Upper lobe of right lung (tissue), 1 donor: ENCODE measurements at regions not wholly inside any gene's neighbourhood (a gene's known extent, or its start where the extent isn't known, plus 50 kb on each side); places are given as distances from the start of the nearest gene placed in this dataset.
"Not testable (repeated sequence)": the region's sequence is repeated elsewhere in the genome, so short reads cannot be mapped to it uniquely, and the experiment has no call there.

Experiments
- ATAC-seq: fragments of 200-7000 bp; cut with Tn5 transposase; one replicate; pipeline ENCODE4 v1.9.1; 2020; ENCODE audit warnings: mild to moderate bottlenecking, moderate library complexity
- DNase-seq: peaks from one replicate; pipeline ENCODE4 v3.0.0-alpha.2; 2020
- H3K27ac ChIP-seq: fragments of 200-600 bp; one replicate; pipeline ENCODE4 v1.8.0; 2022
- H3K27me3 ChIP-seq: fragments of 200-600 bp; one replicate; pipeline ENCODE4 v1.8.0; 2022; ENCODE audit warnings: mild to moderate bottlenecking
- H3K36me3 ChIP-seq: fragments of 200-600 bp; one replicate; pipeline ENCODE4 v1.8.0; 2022
- H3K4me1 ChIP-seq: fragments of 200-600 bp; one replicate; pipeline ENCODE4 v1.8.0; 2022
- H3K4me3 ChIP-seq: fragments of 200-600 bp; one replicate; pipeline ENCODE4 v1.8.0; 2022; ENCODE audit warnings: mild to moderate bottlenecking
- H3K9me3 ChIP-seq: fragments of 200-600 bp; one replicate; pipeline ENCODE4 v1.8.0; 2022
- intact Hi-C: fragments of 100-400 bp; cut with DNase I; formaldehyde crosslinking; loops from one replicate; pipeline ENCODE4 v1.11.0; 2022
- TF ChIP-seq, protein P1 (sequence below): fragments of 200-600 bp; IDR thresholded peaks from one replicate; pipeline ENCODE4 v1.8.0; 2022; ENCODE audit warnings: antibody characterized with exemption
- donor health status: DM: no; HTN: yes; CAD: no; lungs with severe emphysema.

DNA sequence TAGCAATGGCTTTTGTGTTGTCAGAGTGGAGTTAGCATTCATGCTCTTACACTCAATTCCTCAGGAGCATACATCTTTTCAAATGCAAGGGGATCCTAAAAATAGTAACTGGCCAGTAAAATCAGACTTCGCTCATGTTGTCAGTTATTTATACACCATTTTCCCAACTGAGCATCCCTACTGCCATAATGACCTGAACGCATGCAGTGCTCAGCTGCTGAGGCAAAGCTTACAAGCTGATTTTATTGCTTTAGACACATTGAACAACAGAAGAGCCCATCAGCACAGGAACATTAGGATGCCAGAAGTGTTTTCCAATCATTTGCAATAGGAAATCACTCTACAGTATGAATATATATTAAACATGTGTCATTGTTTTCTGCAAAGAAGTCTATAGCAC is 689.7 kb upstream of the BCHE start:
- no peaks in the 10 kb centered on the region for H3K27me3 ChIP-seq
- no peaks in the 10 kb centered on the region for H3K4me1 ChIP-seq
- no peak overlapping the region for H3K27ac ChIP-seq
- H3K9me3 ChIP-seq, result no peaks in the 10 kb centered on the region
- no peaks in the 10 kb centered on the region for H3K36me3 ChIP-seq
- ATAC-seq (no peak), DNase-seq (no peak)
- intact Hi-C loops, result no loop called here
- no peak overlapping the region for H3K4me3 ChIP-seq
- TF ChIP-seq, protein P1, sequence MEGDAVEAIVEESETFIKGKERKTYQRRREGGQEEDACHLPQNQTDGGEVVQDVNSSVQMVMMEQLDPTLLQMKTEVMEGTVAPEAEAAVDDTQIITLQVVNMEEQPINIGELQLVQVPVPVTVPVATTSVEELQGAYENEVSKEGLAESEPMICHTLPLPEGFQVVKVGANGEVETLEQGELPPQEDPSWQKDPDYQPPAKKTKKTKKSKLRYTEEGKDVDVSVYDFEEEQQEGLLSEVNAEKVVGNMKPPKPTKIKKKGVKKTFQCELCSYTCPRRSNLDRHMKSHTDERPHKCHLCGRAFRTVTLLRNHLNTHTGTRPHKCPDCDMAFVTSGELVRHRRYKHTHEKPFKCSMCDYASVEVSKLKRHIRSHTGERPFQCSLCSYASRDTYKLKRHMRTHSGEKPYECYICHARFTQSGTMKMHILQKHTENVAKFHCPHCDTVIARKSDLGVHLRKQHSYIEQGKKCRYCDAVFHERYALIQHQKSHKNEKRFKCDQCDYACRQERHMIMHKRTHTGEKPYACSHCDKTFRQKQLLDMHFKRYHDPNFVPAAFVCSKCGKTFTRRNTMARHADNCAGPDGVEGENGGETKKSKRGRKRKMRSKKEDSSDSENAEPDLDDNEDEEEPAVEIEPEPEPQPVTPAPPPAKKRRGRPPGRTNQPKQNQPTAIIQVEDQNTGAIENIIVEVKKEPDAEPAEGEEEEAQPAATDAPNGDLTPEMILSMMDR, result no peak

DNA sequence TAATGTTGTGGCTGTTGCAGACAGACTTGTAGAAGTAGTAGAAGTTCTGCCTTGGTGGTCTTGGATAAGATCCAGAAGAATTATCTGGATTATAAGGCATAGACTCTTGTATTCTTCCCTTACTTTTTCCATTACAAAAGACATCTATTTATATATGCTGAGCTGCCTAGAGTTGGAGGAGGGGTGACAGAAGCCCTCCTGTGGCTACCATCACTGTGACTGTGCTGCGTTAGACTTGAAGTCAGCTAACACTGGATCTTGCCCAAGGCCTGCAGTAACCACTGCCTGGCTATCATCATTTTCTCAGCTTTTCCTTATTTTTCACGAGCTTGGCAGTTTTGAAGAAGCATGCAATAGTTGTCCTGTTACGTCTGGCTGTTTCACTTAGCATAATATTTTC is 684.8 kb upstream of the BCHE start:
- TF ChIP-seq, protein P1, result no peak
- ATAC-seq, result no peak
- intact Hi-C loops, result no loop called here

DNA sequence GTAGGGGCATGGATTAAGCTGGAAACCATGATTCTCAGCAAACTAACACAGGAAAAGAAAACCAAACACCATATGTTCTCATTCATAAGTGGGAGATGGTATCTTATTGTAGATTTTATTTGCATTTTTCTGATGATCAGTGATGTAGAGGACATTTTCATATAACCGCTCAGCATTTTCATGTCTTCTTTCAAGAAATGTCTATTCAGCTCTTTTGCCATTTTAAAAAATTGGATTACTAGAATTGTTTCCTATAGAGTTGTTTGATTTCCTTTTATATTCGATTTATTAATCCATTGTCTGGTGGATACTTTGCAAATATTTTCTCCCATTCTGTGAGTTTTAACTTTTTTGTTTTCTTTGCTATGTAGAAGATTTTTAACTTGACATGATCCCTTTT is 682.2 kb upstream of the BCHE start:
- TF ChIP-seq, protein P1, result no peak
- Histone ChIP-seq H3K4me3 (no peak overlapping the region), H3K4me1 (no peaks in the 10 kb centered on the region), H3K27me3 (no peaks in the 10 kb centered on the region), H3K36me3 (no peaks in the 10 kb centered on the region), H3K27ac (no peak overlapping the region), H3K9me3 (no peaks in the 10 kb centered on the region)
- ATAC-seq (no peak), DNase-seq (no peak)
- intact Hi-C loops, result no loop called here

More for the DNA sequence above, 684.8 kb upstream of the BCHE start:
- no peak overlapping the region for H3K4me3 ChIP-seq
- no peaks in the 10 kb centered on the region for H3K27me3 ChIP-seq
- no peaks in the 10 kb centered on the region for H3K36me3 ChIP-seq
- no peak for DNase-seq
- H3K9me3 ChIP-seq, result no peaks in the 10 kb centered on the region
- H3K4me1 ChIP-seq, result no peaks in the 10 kb centered on the region
- H3K27ac ChIP-seq, result no peak overlapping the region

DNA sequence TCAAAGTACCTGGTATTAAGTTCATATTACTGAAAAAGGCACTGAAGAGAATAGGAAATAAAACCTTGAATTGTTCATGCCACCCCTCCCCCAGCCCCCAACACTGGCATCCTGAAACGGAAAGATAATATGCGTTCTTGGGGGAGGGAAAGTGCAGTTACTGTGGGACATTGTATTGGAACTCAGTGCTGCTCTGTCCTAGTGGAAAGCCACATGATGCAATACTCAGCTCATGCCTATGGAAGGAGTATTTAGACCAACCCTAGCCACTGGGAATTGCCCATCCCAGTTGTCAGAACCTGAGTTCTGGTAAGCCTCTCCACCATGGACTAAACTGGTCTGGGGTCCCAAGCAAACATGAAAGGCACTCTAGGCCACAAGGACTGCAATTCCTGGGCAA is 680.8 kb upstream of the BCHE start:
- no peaks in the 10 kb centered on the region for H3K4me1 ChIP-seq
- H3K27ac ChIP-seq, result no peak overlapping the region
- intact Hi-C loops, result no loop called here
- H3K36me3 ChIP-seq, result no peaks in the 10 kb centered on the region
- no peak for ATAC-seq
- no peak overlapping the region for H3K4me3 ChIP-seq
- TF ChIP-seq, protein P1, result no peak
- H3K27me3 ChIP-seq, result no peaks in the 10 kb centered on the region
- H3K9me3 ChIP-seq, result peaks cover 5% of the 10 kb centered on the region
- DNase-seq, result no peak

DNA sequence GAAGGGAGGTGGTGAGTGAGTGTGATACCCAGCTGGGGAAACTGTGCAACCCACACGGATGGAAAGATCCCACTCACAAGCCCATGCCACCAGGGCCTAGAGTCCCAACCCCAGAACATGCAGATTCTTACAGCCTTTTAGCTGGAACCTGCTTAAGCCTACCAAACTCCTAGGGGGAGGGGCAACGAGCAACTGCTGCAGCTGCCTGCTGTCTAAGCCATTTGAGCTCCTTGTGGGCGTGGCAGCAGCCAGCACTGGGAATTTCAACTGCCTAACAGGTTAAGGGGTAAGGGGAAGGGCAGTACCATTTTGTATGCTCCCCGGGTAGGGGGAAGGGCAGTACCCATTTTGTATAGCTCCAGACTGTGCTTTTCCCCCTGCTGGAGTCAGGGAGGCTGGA is 673.2 kb upstream of the BCHE start:
- Histone ChIP-seq H3K27ac (no peak overlapping the region), H3K36me3 (no peaks in the 10 kb centered on the region), H3K4me1 (no peaks in the 10 kb centered on the region), H3K9me3 (peaks cover 5% of the 10 kb centered on the region), H3K4me3 (no peak overlapping the region), H3K27me3 (no peaks in the 10 kb centered on the region)
- intact Hi-C loops, result no loop called here
- DNase-seq, result no peak
- TF ChIP-seq, protein P1, result no peak
- ATAC-seq, result no peak

DNA sequence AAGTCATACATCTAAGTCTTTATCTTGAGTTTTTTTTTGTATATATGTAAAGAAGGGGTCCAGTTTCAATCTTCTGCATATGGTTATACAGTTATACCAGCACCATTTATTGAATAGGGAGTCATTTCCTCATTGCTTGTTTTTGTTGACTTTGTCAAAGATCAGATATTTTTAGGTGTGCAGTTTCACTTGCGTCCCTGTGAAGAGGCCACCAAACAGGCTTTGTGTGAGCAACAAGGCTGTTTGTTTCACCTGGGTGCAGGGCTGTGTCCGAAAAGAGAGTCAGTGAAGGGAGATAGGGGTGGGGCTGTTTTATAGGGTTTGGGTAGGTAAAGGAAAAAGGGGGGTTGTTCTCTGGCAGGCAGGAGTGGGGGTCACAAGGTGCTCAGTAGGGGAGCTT is 663.2 kb upstream of the BCHE start:
- H3K27me3 ChIP-seq, H3K4me3 ChIP-seq, DNase-seq, H3K9me3 ChIP-seq, intact Hi-C loops, ATAC-seq, H3K36me3 ChIP-seq, H3K4me1 ChIP-seq, H3K27ac ChIP-seq: not testable (repeated sequence)
